H7 (cell line): ENCODE measurements at regions not wholly inside any gene's neighbourhood (a gene's known extent, or its start where the extent isn't known, plus 50 kb on each side); places are given as distances from the start of the nearest gene placed in this dataset.
A peak's percentile ranks its signal among the peaks of the same experiment; 100 is the strongest.

Experiments used
- DNase-seq: peaks from one replicate; pipeline ENCODE4 v3.0.0; 2012
- H3K27me3 ChIP-seq: 2 replicates; pipeline ENCODE4 v1.6.0; 2011; ENCODE audit warnings: mild to moderate bottlenecking, low read length; ENCODE audit not compliant: control insufficient read depth, insufficient read depth
- H3K36me3 ChIP-seq: replicated peaks from 2 replicates; pipeline ENCODE4 v1.5.1; 2011; ENCODE audit warnings: low read length; ENCODE audit not compliant: control insufficient read depth, insufficient read depth
- H3K4me3 ChIP-seq: 2 replicates; pipeline ENCODE4 v1.5.1; 2011; ENCODE audit warnings: low read depth, mild to moderate bottlenecking, control low read depth, low read length, moderate library complexity; ENCODE audit not compliant: insufficient read depth

- H3K4me3 ChIP-seq = no peak overlapping the region
- no peaks in the 10 kb centered on the region for H3K36me3 ChIP-seq
- H3K27me3 ChIP-seq = no peaks in the 10 kb centered on the region
- no peak for DNase-seq
Observed at GRCh38 chr11:91756829-91757480, 467.7 kb upstream of the FAT3 start.

GRCh38 chr11:91755951-91756707 lies 468.5 kb upstream of the FAT3 start:
- DNase-seq = no peak
- no peaks in the 10 kb centered on the region for H3K36me3 ChIP-seq
- no peak overlapping the region for H3K4me3 ChIP-seq
- no peaks in the 10 kb centered on the region for H3K27me3 ChIP-seq

DNA sequence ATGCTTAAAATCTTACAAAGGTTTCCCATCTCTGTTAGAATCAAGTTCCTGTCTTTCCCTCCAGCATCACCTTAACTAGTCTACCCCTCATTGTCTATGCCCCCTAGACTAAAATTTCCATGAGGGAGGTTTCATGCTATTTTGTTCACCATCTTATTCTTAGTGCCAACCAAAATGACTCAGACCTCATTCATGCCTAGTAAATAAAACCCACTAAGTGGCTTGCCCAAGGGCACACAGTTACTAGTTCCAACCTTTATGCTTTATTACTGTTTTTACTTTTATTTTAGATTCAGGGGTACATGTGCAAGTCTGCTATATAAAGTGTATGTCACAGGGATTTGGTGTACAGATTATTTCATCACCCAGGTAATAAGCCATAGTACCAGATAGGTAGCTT lies 469.1 kb upstream of the FAT3 start:
- no peaks in the 10 kb centered on the region for H3K27me3 ChIP-seq
- no peaks in the 10 kb centered on the region for H3K36me3 ChIP-seq
- H3K4me3 ChIP-seq = no peak overlapping the region
- DNase-seq = no peak

GRCh38 chr11:91749251-91749650 lies 475.4 kb upstream of the FAT3 start:
- Histone ChIP-seq H3K27me3 (no peaks in the 10 kb centered on the region), H3K36me3 (no peaks in the 10 kb centered on the region), H3K4me3 (no peak overlapping the region)
- DNase-seq = no peak

DNA sequence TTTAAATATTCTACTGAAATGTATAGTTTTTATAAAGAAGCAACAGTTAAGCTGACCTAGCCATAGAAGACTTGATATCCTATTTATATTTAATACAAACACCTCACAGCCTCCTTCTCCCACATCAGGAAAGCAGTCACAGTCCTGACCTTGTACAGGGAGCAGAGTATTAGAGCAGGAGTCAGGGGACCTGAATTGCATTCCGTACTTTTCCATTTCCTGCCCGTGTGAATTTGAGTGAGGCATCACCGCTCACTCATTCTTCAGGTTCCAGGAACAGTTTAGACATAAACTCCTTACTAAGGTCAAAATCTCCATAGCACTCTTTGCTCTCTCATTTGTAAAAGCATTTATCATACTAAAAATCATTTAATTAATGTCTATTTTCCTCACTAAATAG lies 482.5 kb upstream of the FAT3 start:
- no peaks in the 10 kb centered on the region for H3K27me3 ChIP-seq
- no peak for DNase-seq
- no peak overlapping the region for H3K4me3 ChIP-seq
- no peaks in the 10 kb centered on the region for H3K36me3 ChIP-seq

DNA sequence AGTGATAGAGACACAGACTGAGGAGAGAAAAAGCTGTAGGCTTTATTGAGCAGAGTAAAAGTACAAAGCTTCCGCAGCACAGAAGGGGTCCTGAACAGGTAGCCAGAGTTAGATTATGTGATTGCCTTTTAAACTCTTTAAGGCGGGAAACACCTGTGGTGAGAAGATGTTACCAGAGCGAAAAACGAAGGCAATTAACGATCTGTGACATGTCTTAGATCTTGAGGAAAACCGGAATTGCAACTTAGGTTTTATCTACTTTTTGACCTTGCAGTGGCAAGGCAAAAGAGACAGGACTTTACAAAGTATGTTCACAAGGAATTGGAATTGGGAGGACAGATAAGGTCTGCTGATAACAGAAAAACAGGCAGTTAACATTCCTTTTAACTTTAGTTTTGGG lies 493.6 kb upstream of the FAT3 start:
- Histone ChIP-seq H3K27me3 (no peaks in the 10 kb centered on the region), H3K4me3 (no peak overlapping the region)
- no peak for DNase-seq

GRCh38 chr11:91730620-91731019 lies 494.0 kb upstream of the FAT3 start:
- H3K4me3 ChIP-seq = no peak overlapping the region
- DNase-seq = no peak

More for the DNA sequence above, 493.6 kb upstream of the FAT3 start:
- no peaks in the 10 kb centered on the region for H3K36me3 ChIP-seq

DNA sequence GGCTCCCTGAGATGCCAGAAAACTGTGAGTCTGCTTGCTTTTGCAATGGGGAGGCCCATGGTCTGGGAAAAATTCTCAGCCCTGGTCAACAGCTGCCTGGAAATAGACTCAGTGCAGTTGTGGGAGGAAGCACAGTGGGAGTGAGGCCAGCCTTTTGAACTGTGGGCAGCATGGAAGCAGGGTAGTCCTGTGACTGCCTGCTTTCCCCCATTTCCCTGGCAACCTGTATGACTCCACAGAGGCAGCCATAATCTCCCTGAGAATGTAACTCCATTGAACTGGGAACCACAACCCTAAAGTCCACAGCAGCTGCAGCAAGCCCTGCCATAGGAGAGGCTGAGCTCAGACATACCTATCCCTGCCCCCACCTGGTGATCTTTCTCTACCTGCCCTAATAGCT lies 494.6 kb upstream of the FAT3 start:
- H3K4me3 ChIP-seq = no peak overlapping the region
- DNase-seq = no peak
- H3K36me3 ChIP-seq = no peaks in the 10 kb centered on the region
- H3K27me3 ChIP-seq = no peaks in the 10 kb centered on the region

More at GRCh38 chr11:91730620-91731019, 494.0 kb upstream of the FAT3 start:
- no peaks in the 10 kb centered on the region for H3K27me3 ChIP-seq
- H3K36me3 ChIP-seq = no peaks in the 10 kb centered on the region

DNA sequence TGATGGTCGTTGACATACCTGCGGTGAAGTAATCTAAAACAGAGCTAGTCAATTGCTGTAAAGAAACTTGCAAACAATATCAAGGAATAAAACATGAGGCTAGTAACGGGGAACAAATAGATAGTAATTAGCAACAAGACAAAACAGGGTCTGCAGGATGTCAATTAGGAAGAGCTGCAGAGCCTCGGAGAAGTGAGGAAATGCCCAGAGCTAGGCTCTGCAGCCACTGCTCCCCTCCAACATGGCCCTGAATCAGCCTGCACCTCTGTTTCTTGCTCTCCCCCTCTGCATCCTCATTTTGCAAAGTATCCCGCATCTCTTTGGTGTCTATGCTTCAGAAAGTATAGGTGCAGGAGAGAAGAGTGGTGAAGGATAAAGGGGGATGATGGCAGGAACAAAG lies 507.4 kb upstream of the FAT3 start:
- DNase-seq = peak; percentile 2
- H3K4me3 ChIP-seq = no peak overlapping the region
- H3K27me3 ChIP-seq = no peaks in the 10 kb centered on the region
- no peaks in the 10 kb centered on the region for H3K36me3 ChIP-seq

DNA sequence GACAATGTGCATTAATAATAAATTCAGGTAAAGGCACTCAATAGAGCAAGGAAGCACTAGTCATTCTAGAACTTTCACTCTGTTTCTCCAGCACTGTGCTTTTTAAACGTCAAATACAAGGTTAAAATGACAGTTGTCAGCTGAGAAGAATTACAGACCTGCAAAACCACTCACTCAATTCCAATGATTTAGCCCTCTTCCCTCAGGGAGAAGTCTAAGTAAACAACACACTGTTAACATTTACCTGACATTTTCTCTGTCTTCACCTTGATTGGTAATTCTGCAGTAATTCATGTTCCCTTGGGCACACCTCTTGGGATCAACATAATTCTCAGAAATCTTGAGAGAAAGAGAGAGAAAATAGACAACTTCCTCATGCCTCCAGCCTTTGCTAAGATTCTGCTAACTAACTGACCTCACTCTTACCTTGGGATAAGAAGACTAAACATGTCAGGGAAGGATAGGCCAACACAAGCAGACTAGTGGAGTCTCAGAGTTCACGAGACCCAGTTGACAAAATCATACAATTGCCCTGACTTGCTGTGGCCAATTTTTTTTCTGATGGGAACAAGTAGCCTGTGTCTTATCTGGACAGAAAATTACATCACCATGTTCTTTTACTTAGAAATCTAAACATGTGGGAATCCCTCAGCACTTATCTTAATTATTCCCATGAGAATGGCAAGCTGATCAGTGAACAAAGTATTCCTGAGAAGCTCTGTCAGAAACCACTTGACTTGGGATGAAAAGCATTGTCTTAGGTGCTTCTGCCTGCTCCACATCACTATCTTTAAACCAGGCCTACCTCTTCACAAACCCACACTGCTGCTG lies 516.8 kb upstream of the FAT3 start:
- Histone ChIP-seq H3K27me3 (no peaks in the 10 kb centered on the region), H3K4me3 (no peak overlapping the region), H3K36me3 (no peaks in the 10 kb centered on the region)
- no peak for DNase-seq

DNA sequence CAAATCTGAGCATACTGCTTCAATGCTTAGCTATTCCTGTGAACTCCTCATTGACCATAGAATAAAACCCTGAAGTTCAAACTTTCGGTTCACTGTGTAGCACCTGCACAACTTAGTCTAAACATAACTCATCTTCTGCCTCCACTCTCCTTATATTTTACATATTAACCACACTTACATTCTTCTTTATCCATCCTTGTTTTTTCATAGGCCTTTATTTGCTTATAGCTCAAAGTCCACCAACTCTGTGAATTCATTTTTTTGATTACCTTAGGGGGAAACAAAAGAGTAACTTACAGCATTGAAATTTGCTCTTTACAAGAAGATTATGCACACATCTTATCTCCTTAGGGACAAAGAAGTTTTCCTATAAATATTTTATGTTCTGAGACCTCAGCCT lies 521.6 kb upstream of the FAT3 start:
- Histone ChIP-seq H3K27me3 (no peaks in the 10 kb centered on the region), H3K4me3 (no peak overlapping the region), H3K36me3 (no peaks in the 10 kb centered on the region)
- no peak for DNase-seq

DNA sequence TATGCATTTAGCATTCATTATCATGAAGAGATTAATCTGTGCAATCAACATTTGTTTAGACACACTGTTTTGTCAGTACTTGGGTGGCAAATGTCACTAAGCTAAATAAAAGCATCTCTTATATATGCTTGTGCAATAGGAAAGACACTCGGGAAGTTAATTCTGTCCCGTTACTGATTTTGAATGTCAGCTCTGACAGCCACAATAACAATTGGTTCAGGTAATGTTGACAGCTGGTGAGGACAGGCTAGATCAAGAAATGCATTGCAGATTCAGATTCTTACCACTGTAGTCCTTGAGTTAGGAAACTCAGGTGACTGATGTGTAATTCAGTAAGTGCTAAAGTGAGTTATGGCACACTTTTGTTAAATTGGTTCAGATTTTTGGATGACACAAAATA lies 523.8 kb upstream of the FAT3 start:
- no peaks in the 10 kb centered on the region for H3K27me3 ChIP-seq
- H3K36me3 ChIP-seq = no peaks in the 10 kb centered on the region
- DNase-seq = no peak
- no peak overlapping the region for H3K4me3 ChIP-seq

- H3K4me3 ChIP-seq = no peak overlapping the region
- H3K36me3 ChIP-seq = no peaks in the 10 kb centered on the region
- DNase-seq = no peak
- no peaks in the 10 kb centered on the region for H3K27me3 ChIP-seq
Observed at GRCh38 chr11:91698845-91699244, 525.8 kb upstream of the FAT3 start.

GRCh38 chr11:91694331-91694730 lies 530.3 kb upstream of the FAT3 start:
- no peaks in the 10 kb centered on the region for H3K36me3 ChIP-seq
- no peaks in the 10 kb centered on the region for H3K27me3 ChIP-seq
- no peak for DNase-seq
- H3K4me3 ChIP-seq = no peak overlapping the region

DNA sequence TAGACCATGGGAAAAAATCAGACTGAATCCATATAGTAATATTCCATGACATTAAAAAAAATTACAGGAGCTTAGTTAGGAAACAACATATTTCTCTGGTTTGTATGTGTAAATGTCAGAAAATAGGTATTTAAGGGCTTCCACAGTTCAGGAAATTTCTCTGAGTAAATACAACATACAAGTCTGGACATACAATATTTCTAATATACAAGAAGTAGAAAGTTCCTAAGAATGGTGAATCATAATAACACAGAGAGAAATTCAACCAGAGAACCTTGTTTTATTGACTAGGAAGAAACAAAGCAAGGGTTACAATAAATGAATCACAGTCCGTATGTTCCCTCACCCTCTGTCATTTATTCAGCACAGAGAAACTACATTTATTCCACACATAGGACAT lies 532.7 kb upstream of the FAT3 start:
- H3K36me3 ChIP-seq = no peaks in the 10 kb centered on the region
- H3K27me3 ChIP-seq = no peaks in the 10 kb centered on the region
- no peak overlapping the region for H3K4me3 ChIP-seq
- no peak for DNase-seq
